Mesenchymal stem cell (in vitro differentiated cells and primary cell): ENCODE measurements at regions not wholly inside any gene's neighbourhood (a gene's known extent, or its start where the extent isn't known, plus 50 kb on each side); places are given as distances from the start of the nearest gene placed in this dataset.

Source experiments
- DNase-seq: peaks from one replicate; pipeline ENCODE4 v3.0.0-alpha.2; 2013
- H2AFZ ChIP-seq: one replicate; pipeline ENCODE4 v1.6.1; 2013; ENCODE audit warnings: low read depth, mild to moderate bottlenecking, control low read depth, inconsistent platforms, low read length, moderate library complexity
- H2AK5ac ChIP-seq: 2 replicates; pipeline ENCODE4 v1.6.1; 2013; ENCODE audit warnings: low read length, moderate library complexity, mild to moderate bottlenecking, inconsistent platforms; ENCODE audit not compliant: severe bottlenecking
- H2BK120ac ChIP-seq: one replicate; pipeline ENCODE4 v1.6.1; 2013; ENCODE audit warnings: low read depth, mild to moderate bottlenecking, inconsistent platforms, low read length, moderate library complexity
- H2BK12ac ChIP-seq, 2 experiments: one replicate each; pipeline ENCODE4 v1.6.1; 2013; ENCODE audit warnings: inconsistent platforms in 2 of 2, low read length in 2 of 2, mild to moderate bottlenecking in 2 of 2, moderate library complexity in 2 of 2, control low read depth in 1 of 2
- H2BK15ac ChIP-seq: one replicate; pipeline ENCODE4 v1.6.1; 2013; ENCODE audit warnings: mild to moderate bottlenecking, low read depth, inconsistent platforms; ENCODE audit not compliant: poor library complexity, severe bottlenecking
- H2BK5ac ChIP-seq: 2 replicates; pipeline ENCODE4 v1.6.1; 2013; ENCODE audit warnings: low read depth, mild to moderate bottlenecking, low read length, control low read depth, inconsistent platforms; ENCODE audit not compliant: poor library complexity, severe bottlenecking
- H3K14ac ChIP-seq, 2 experiments: one replicate each; pipeline ENCODE4 v1.6.1; 2013; ENCODE audit warnings: inconsistent platforms in 2 of 2, low read length in 2 of 2, control low read depth in 1 of 2, mild to moderate bottlenecking in 1 of 2, moderate library complexity in 1 of 2
- H3K18ac ChIP-seq, 2 experiments: one replicate each; pipeline ENCODE4 v1.6.1; 2013; ENCODE audit warnings: inconsistent platforms in 2 of 2, low read length in 2 of 2, control low read depth in 1 of 2, low read depth in 1 of 2, mild to moderate bottlenecking in 1 of 2
- H3K23ac ChIP-seq, 2 experiments: one replicate each; pipeline ENCODE4 v1.6.1; 2013; ENCODE audit warnings: inconsistent platforms in 2 of 2, low read length in 2 of 2, mild to moderate bottlenecking in 2 of 2, moderate library complexity in 2 of 2, control low read depth in 1 of 2
- H3K27ac ChIP-seq: 2 replicates; pipeline ENCODE4 v1.5.1; 2013; ENCODE audit warnings: mild to moderate bottlenecking, moderate library complexity, low read length, control low read depth, inconsistent platforms; ENCODE audit not compliant: poor library complexity, severe bottlenecking
- H3K27me3 ChIP-seq, 2 experiments: 2 replicates each; pipeline versions ENCODE4 v1.6.1 to v1.7.0; 2013; ENCODE audit warnings: low read length in 2 of 2, mild to moderate bottlenecking in 2 of 2, moderate library complexity in 2 of 2, control low read depth in 1 of 2, inconsistent platforms in 1 of 2; ENCODE audit not compliant: control insufficient read depth in 1 of 2, insufficient read depth in 1 of 2
- H3K36me3 ChIP-seq, 2 experiments: 2 replicates each; pipeline versions ENCODE4 v1.6.1 to v1.7.0; 2013; ENCODE audit warnings: low read length in 2 of 2, control low read depth in 1 of 2, inconsistent platforms in 1 of 2, low read depth in 1 of 2, mild to moderate bottlenecking in 1 of 2; ENCODE audit not compliant: insufficient read depth in 2 of 2, control insufficient read depth in 1 of 2
- H3K4ac ChIP-seq, 2 experiments: one replicate each; pipeline ENCODE4 v1.6.1; 2013; ENCODE audit warnings: inconsistent platforms in 2 of 2, low read length in 2 of 2, mild to moderate bottlenecking in 2 of 2, moderate library complexity in 2 of 2, control low read depth in 1 of 2, low read depth in 1 of 2
- H3K4me1 ChIP-seq: 2 replicates; pipeline ENCODE4 v1.6.1; 2013; ENCODE audit warnings: low read depth, low read length, control low read depth; ENCODE audit not compliant: control insufficient read depth, insufficient read depth
- H3K4me2 ChIP-seq: 2 replicates; pipeline ENCODE4 v1.6.1; 2013; ENCODE audit warnings: low read length, mild to moderate bottlenecking, inconsistent platforms; ENCODE audit not compliant: poor library complexity, severe bottlenecking
- H3K4me3 ChIP-seq, 2 experiments: 2 replicates each; pipeline versions ENCODE4 v1.5.1 to v1.7.0; 2013; ENCODE audit warnings: low read length in 2 of 2, mild to moderate bottlenecking in 2 of 2, control low read depth in 1 of 2, low read depth in 1 of 2; ENCODE audit not compliant: insufficient read depth in 1 of 2
- H3K79me1 ChIP-seq: replicated peaks from 2 replicates; pipeline ENCODE4 v1.6.1; 2013; ENCODE audit warnings: mild to moderate bottlenecking, control low read depth, low read length, inconsistent platforms; ENCODE audit not compliant: poor library complexity, severe bottlenecking
- H3K9ac ChIP-seq: 2 replicates; pipeline ENCODE4 v1.7.0; 2013; ENCODE audit warnings: mild to moderate bottlenecking, low read length, moderate library complexity
- H3K9me3 ChIP-seq: 2 replicates; pipeline ENCODE4 v1.7.0; 2013; ENCODE audit warnings: mild to moderate bottlenecking, low read length; ENCODE audit not compliant: control insufficient read depth
- H4K8ac ChIP-seq: one replicate; pipeline ENCODE4 v1.6.1; 2013; ENCODE audit warnings: inconsistent platforms, mild to moderate bottlenecking, low read length, moderate library complexity
- H4K91ac ChIP-seq: one replicate; pipeline ENCODE4 v1.6.1; 2013; ENCODE audit warnings: mild to moderate bottlenecking, low read length, inconsistent platforms
- WGBS: methylation state at CpG from one replicate; pipeline ENCODE4 v1.1.7; 2013; ENCODE audit warnings: mixed read lengths; 5-methylcytosine and 5-hydroxymethylcytosine counted together

- H2BK5ac ChIP-seq: no peak overlapping the region
- no peak overlapping the region for H2AK5ac ChIP-seq
- no peak overlapping the region for H3K23ac ChIP-seq
- peak overlapping the region; percentile 12 for H3K27ac ChIP-seq
- H3K4me3 ChIP-seq: no peak overlapping the region
- no peaks in the 10 kb centered on the region for H3K4me1 ChIP-seq
- peak overlapping the region; percentile 54 to 99 for H3K18ac ChIP-seq
- no peak overlapping the region for H3K14ac ChIP-seq
- no peaks in the 10 kb centered on the region for H3K79me1 ChIP-seq
- no peaks in the 10 kb centered on the region for H3K27me3 ChIP-seq
- H4K91ac ChIP-seq: peak overlapping the region; percentile 80
- peak overlapping the region; percentile 51 to 98 for H2BK12ac ChIP-seq
- WGBS: 100% methylated on average over 1 of the region's 1 CpG
- H3K4ac ChIP-seq: peak overlapping the region; percentile 0 to 85
- no peak overlapping the region for H3K9ac ChIP-seq
- DNase-seq: no peak
- no peak overlapping the region for H2AFZ ChIP-seq
- no peaks in the 10 kb centered on the region for H3K9me3 ChIP-seq
- H3K36me3 ChIP-seq: no peaks in the 10 kb centered on the region
- peak overlapping the region; percentile 87 for H4K8ac ChIP-seq
- H3K4me2 ChIP-seq: no peak overlapping the region
- no peak overlapping the region for H2BK15ac ChIP-seq
- peak overlapping the region; percentile 92 for H2BK120ac ChIP-seq
Measured at GRCh38 chr12:91316161-91316906, 133.7 kb upstream of the DCN start.

- Histone ChIP-seq H4K8ac (no peak overlapping the region), H2BK12ac (no peak overlapping the region), H2BK120ac (no peak overlapping the region), H4K91ac (no peak overlapping the region), H3K36me3 (no peaks in the 10 kb centered on the region), H3K9me3 (no peaks in the 10 kb centered on the region), H2BK15ac (no peak overlapping the region), H3K4me2 (no peak overlapping the region), H3K79me1 (no peaks in the 10 kb centered on the region), H2AK5ac (no peak overlapping the region), H3K27me3 (no peaks in the 10 kb centered on the region), H3K4me1 (no peaks in the 10 kb centered on the region), H3K4ac (no peak overlapping the region), H3K27ac (no peak overlapping the region), H3K14ac (no peak overlapping the region), H2AFZ (no peak overlapping the region), H3K23ac (no peak overlapping the region), H2BK5ac (no peak overlapping the region), H3K4me3 (no peak overlapping the region), H3K9ac (no peak overlapping the region), H3K18ac (no peak overlapping the region)
- no CpG with 5 or more reads among the region's 2 CpGs for WGBS
- no peak for DNase-seq
Measured at GRCh38 chr12:91311081-91311480, 128.5 kb upstream of the DCN start.

GRCh38 chr12:91309450-91309849 lies 126.8 kb upstream of the DCN start:
- H4K8ac ChIP-seq: no peak overlapping the region
- H2AFZ ChIP-seq: no peak overlapping the region
- H2BK120ac ChIP-seq: no peak overlapping the region
- H2BK5ac ChIP-seq: no peak overlapping the region
- no peak overlapping the region for H2BK15ac ChIP-seq
- H3K14ac ChIP-seq: no peak overlapping the region
- H3K9me3 ChIP-seq: no peaks in the 10 kb centered on the region
- H3K36me3 ChIP-seq: no peaks in the 10 kb centered on the region
- no peaks in the 10 kb centered on the region for H3K4me1 ChIP-seq
- H3K23ac ChIP-seq: no peak overlapping the region
- no peak overlapping the region for H3K9ac ChIP-seq
- H3K4ac ChIP-seq: no peak overlapping the region
- DNase-seq: no peak
- H3K79me1 ChIP-seq: no peaks in the 10 kb centered on the region
- 83% methylated on average over 1 of the region's 2 CpGs for WGBS
- H3K4me2 ChIP-seq: no peak overlapping the region
- H3K18ac ChIP-seq: no peak overlapping the region
- H2AK5ac ChIP-seq: no peak overlapping the region
- no peak overlapping the region for H4K91ac ChIP-seq
- H3K27me3 ChIP-seq: no peaks in the 10 kb centered on the region
- H3K4me3 ChIP-seq: no peak overlapping the region
- H3K27ac ChIP-seq: no peak overlapping the region
- no peak overlapping the region for H2BK12ac ChIP-seq

- Histone ChIP-seq H3K4me3 (no peak overlapping the region), H3K79me1 (no peaks in the 10 kb centered on the region), H3K36me3 (no peaks in the 10 kb centered on the region), H2BK15ac (no peak overlapping the region), H3K27me3 (no peaks in the 10 kb centered on the region), H2BK12ac (no peak overlapping the region), H3K14ac (no peak overlapping the region), H2AFZ (no peak overlapping the region), H3K27ac (no peak overlapping the region), H2BK5ac (no peak overlapping the region), H3K9ac (no peak overlapping the region), H2BK120ac (no peak overlapping the region), H3K23ac (no peak overlapping the region), H3K18ac (no peak overlapping the region), H3K4me1 (no peaks in the 10 kb centered on the region), H2AK5ac (no peak overlapping the region), H3K9me3 (no peaks in the 10 kb centered on the region), H4K8ac (no peak overlapping the region), H3K4me2 (no peak overlapping the region), H4K91ac (no peak overlapping the region), H3K4ac (no peak overlapping the region)
- no peak for DNase-seq
- 73% methylated on average over 1 of the region's 1 CpG for WGBS
Measured at GRCh38 chr12:91307957-91308670, 125.5 kb upstream of the DCN start.
